ENCODE measurements at regions not wholly inside any gene's neighbourhood (a gene's known extent, or its start where the extent isn't known, plus 50 kb on each side); places are given as distances from the start of the nearest gene placed in this dataset.

- TF ChIP-seq SUZ12 (IDR thresholded peaks at IDR 0.05; ENCODE audit: extremely low read depth, insufficient read depth, insufficient read length): no peak
- TF ChIP-seq ZNF274 (IDR thresholded peaks at IDR 0.05; ENCODE audit: low read depth, low read length): no peak
- TF ChIP-seq YY1 (IDR thresholded peaks at IDR 0.05; ENCODE audit: insufficient read depth, insufficient read length): no peak
Measured at GRCh38 chr7:106775975-106776607, 89.0 kb upstream of the PIK3CG start.
